ENCODE measurements at regions not wholly inside any gene's neighbourhood (a gene's known extent, or its start where the extent isn't known, plus 50 kb on each side); places are given as distances from the start of the nearest gene placed in this dataset.
"Not testable (repeated sequence)": the region's sequence is repeated elsewhere in the genome, so short reads cannot be mapped to it uniquely, and the experiment has no call there.

DNA sequence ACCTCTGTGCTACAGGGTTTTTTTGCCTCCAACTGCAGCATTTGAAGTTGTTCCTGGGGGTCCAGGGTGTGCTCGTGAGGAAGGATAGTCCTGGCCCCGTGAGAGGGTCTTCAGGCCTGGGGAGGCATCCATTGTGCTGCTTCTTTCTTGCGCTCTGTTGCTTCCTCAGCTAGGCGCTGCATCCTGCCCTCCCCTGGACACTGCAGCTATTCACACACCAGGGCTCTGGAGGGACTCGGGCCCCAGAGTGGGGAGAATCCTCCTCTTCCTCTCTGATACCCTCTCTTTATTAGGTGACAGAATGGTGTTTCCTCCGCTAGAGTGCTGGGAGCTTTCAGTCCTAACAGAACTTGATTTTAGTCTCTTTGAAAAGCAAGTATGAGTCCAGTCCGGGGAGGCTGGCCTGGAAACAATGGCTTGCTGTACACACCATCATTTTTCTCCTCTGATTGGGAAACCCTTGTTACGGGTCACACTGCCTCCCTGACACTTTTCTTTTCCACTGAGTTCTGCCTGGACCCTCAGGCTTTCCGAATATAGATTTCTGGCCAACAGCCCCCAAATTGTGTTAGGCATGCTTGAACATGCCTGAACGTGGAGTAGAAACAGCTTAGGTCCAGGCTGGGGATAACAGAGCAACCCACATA, 81.4 kb upstream of the ELAC2 start:
- TF ChIP-seq, protein P1, sequence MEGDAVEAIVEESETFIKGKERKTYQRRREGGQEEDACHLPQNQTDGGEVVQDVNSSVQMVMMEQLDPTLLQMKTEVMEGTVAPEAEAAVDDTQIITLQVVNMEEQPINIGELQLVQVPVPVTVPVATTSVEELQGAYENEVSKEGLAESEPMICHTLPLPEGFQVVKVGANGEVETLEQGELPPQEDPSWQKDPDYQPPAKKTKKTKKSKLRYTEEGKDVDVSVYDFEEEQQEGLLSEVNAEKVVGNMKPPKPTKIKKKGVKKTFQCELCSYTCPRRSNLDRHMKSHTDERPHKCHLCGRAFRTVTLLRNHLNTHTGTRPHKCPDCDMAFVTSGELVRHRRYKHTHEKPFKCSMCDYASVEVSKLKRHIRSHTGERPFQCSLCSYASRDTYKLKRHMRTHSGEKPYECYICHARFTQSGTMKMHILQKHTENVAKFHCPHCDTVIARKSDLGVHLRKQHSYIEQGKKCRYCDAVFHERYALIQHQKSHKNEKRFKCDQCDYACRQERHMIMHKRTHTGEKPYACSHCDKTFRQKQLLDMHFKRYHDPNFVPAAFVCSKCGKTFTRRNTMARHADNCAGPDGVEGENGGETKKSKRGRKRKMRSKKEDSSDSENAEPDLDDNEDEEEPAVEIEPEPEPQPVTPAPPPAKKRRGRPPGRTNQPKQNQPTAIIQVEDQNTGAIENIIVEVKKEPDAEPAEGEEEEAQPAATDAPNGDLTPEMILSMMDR (conservative IDR thresholded peaks at IDR 0.05) = no peak
- no peak overlapping the region for H3K27ac ChIP-seq

DNA sequence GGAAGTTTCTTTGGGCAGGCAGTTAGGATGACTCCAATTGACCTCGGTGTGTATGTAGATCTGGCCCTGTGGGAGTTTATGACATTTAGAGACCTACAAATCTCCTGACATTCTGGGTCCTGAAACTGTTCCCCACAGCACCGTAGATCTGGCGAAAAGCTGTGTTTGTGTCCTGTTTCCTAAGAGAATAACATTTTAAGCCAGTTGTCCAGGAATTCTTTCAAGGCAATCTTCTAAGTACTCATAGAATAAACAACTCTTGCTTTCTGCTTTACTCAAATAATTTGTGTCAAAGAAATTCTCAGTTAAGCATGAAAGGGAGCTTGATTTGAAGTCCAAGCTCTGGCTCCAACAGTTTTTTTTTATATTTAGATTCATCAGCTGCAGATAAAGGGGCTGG, 78.5 kb upstream of the ELAC2 start:
- no peak overlapping the region for H3K27ac ChIP-seq
- TF ChIP-seq, protein P1 (conservative IDR thresholded peaks at IDR 0.05) = no peak

DNA sequence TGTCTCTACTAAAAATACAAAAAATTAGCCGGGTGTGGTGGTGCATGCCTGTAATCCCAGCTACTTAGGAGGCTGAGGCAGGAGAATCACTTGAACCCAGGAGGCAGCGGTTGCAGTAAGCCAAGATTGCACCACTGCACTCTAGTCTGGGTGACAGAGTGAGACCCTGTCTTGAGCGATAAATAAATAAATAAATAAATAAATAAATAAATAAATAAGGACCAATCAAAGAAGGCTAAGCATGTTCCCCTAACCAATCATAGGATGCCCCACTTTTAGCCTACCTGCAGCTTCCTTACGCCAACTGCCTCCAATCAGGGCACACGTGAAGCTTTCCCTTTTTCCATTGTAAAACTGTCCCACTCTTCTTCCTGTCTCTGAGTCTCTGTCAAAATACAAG, 74.2 kb upstream of the ELAC2 start:
- not testable (repeated sequence) for H3K27ac ChIP-seq

DNA sequence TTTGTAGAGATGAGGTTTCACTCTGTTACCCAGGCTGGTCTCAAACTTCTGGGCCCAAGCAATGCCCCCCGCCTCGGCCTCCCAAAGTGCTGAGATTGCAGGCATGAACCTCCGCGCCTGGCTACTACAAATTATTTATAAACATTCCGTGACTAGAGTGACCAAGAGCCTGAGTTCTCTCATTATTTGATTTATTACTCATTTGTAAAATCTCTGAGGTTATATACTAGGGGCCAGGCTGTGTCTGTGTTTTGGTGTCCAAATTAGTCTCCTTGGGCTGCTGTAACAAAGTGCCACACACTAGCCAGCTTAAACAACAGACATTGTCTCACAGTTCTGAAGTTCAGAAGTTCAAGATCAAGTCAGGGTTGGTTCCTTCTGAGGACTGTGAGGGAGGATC, 70.8 kb upstream of the ELAC2 start:
- H3K27ac ChIP-seq = no peak overlapping the region
- TF ChIP-seq, protein P1 (conservative IDR thresholded peaks at IDR 0.05) = no peak

DNA sequence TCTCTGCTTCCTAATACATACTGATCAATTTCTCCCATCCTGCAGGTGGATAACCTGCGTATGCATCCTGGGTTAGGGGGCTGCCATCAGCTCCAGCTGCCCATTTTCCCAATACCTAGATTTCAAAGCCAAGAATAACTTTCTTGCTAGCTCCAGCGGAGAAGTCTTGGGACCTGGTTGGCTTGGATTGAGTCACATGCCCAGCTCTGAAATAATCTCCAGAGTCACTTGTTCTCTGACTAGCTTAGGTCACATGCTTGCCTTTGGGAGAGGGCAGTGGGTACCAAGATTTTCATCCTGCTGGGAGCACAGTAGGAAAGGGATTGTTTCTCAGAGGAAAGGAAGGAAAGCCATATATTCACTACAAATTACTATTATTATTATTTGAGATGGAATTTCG, 70.0 kb upstream of the ELAC2 start:
- TF ChIP-seq, protein P1 (conservative IDR thresholded peaks at IDR 0.05) = no peak
- H3K27ac ChIP-seq = no peak overlapping the region

DNA sequence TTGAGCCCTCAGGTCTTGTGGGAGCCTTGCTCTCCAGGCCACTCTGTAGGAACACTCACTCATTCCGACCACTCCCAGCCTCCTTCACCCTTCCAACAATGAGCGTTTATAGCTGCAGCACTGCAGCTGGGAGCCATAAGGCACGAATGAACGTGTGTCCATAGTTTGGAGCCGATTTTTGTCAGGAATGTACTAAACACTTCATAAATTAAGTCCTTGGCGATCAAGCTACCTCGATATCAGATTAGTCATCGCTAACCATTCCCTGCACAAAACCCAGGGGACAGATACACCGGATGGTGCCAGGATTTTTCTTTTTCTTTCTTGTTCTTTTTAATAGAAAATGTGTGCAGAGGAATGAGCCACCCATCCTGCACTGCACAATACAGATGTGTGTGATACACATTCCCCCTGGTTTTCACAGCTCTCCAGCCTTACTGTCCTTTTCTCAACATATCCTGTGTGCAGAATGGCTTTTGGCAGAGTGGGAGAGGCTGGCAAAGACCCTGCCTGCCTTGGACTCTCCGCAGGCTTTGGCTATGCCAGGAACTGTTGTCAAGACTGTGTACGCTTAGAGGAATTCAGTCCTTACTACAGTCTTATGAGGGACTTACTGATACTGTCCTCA, 68.4 kb upstream of the ELAC2 start:
- H3K27ac ChIP-seq = no peak overlapping the region
- TF ChIP-seq, protein P1 (conservative IDR thresholded peaks at IDR 0.05) = no peak

DNA sequence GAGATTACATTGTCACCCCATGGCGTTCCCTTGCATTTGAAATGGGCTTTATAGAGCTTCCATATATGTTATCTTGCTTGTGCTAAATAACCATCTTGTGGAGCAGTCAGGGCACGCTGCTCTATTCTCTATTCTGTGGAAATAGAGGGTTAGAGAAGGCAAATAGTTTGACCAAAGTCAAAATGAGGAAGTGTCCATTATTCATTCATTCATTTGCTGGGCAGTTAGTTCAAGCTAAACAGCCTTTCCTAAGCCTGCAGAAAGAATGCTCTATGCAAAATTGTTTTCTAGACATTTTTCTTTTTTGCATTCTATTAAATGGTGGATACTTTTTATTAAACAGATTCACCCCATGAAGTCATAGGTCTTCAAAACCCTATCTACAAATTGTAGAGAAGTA, 67.8 kb upstream of the ELAC2 start:
- no peak overlapping the region for H3K27ac ChIP-seq
- TF ChIP-seq, protein P1 (conservative IDR thresholded peaks at IDR 0.05) = no peak

DNA sequence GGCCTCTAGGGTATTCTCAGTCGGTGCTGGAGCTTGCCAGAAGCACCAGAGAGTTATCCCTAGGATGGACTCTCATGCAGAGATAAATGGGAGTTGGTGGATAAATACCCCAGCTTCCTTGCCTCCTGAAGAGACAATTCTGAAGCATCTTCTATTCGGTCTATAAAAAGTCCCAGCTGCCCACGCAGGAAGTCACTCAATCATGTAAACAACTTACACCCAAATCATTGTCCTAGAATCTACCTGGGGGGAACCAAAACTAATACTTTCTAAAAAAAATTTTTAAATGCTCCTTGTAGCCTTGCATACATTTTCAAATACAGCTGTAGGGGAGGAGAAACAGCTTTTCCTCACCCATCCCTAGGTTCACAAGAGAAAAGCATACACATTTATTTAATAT, 66.6 kb upstream of the ELAC2 start:
- TF ChIP-seq, protein P1 (conservative IDR thresholded peaks at IDR 0.05) = no peak
- no peak overlapping the region for H3K27ac ChIP-seq

All from VCaP (cell line).